OCI-LY7 (cell line): ENCODE measurements at regions not wholly inside any gene's neighbourhood (a gene's known extent, or its start where the extent isn't known, plus 50 kb on each side); places are given as distances from the start of the nearest gene placed in this dataset.

Source experiments
- BruUV-seq: library from RNA; stranded (reverse); fragments of 400-500 nt; replicated peaks from 2 replicates; lab custom pipeline; 2021; lab: Mats Ljungman, UMichigan
- CTCF ChIA-PET: fragments of 300-600 bp; sonication (Branson Sonifier 250); formaldehyde crosslinking; loops from one replicate; lab custom pipeline; 2022; ENCODE audit warnings: antibody characterized with exemption; ENCODE audit not compliant: unreplicated experiment; lab: Charles Lee
- POLR2A ChIA-PET: fragments of 300-600 bp; sonication (Branson Sonifier 250); formaldehyde crosslinking; loops from one replicate; lab custom pipeline; 2022; ENCODE audit warnings: antibody characterized with exemption; lab: Charles Lee
- DNase-seq: peaks from one replicate; pipeline ENCODE4 v3.0.0-alpha.2; 2015; ENCODE audit warnings: low spot score
- H2AFZ ChIP-seq: fragments of 200-600 bp; sonication (generic), shearing (Covaris generic); 2 replicates; pipeline ENCODE4 v1.6.1; 2014; ENCODE audit warnings: mild to moderate bottlenecking, antibody characterized with exemption, low read length, moderate library complexity
- H3K27ac ChIP-seq: fragments of 200-600 bp; sonication (generic); 2 replicates; pipeline ENCODE4 v1.5.1; 2014; ENCODE audit warnings: mixed run types, low read depth, mild to moderate bottlenecking, moderate library complexity, low read length, inconsistent platforms; ENCODE audit not compliant: poor library complexity, severe bottlenecking
- H3K36me3 ChIP-seq: fragments of 200-600 bp; sonication (generic); 2 replicates; pipeline ENCODE4 v1.6.1; 2014; ENCODE audit warnings: mild to moderate bottlenecking, antibody characterized with exemption, low read length, moderate library complexity, mixed read lengths; ENCODE audit not compliant: insufficient read depth
- H3K4me1 ChIP-seq: fragments of 200-600 bp; sonication (generic); 2 replicates; pipeline ENCODE4 v1.5.1; 2014; ENCODE audit warnings: mild to moderate bottlenecking, low read length; ENCODE audit not compliant: insufficient read depth, poor library complexity, severe bottlenecking
- H3K4me2 ChIP-seq: fragments of 200-600 bp; sonication (generic); 2 replicates; pipeline ENCODE4 v1.6.1; 2014; ENCODE audit warnings: mild to moderate bottlenecking, low read length
- H3K4me3 ChIP-seq: fragments of 200-600 bp; sonication (generic); 2 replicates; pipeline ENCODE4 v1.5.1; 2014; ENCODE audit warnings: mild to moderate bottlenecking, low read depth, low read length; ENCODE audit not compliant: poor library complexity, severe bottlenecking
- H3K79me2 ChIP-seq: fragments of 200-600 bp; sonication (generic); 2 replicates; pipeline ENCODE4 v1.6.1; 2016; ENCODE audit warnings: low read depth, mild to moderate bottlenecking, low read length, moderate library complexity, mixed read lengths; ENCODE audit not compliant: insufficient read depth
- H3K9me2 ChIP-seq: fragments of 200-600 bp; sonication (generic); 2 replicates; pipeline ENCODE4 v1.6.1; 2016; ENCODE audit warnings: mild to moderate bottlenecking, low read length, mixed read lengths; ENCODE audit not compliant: insufficient read depth
- H3K9me3 ChIP-seq: fragments of 200-600 bp; sonication (generic); 2 replicates; pipeline ENCODE4 v1.6.1; 2014; ENCODE audit warnings: mild to moderate bottlenecking, mixed run types, low read length, mixed read lengths
- H4K20me1 ChIP-seq: fragments of 200-600 bp; sonication (generic); 2 replicates; pipeline ENCODE4 v1.6.1; 2014; ENCODE audit warnings: mild to moderate bottlenecking, antibody characterized with exemption, low read length, moderate library complexity, mixed read lengths; ENCODE audit not compliant: insufficient read depth
- CTCF ChIP-seq: fragments of 200-600 bp; sonication (generic); conservative IDR thresholded peaks from 2 replicates; pipeline ENCODE4 v1.5.1; 2014; ENCODE audit warnings: mild to moderate bottlenecking, antibody characterized with exemption, low read length, moderate library complexity, mixed read lengths
- EZH2phosphoT487 ChIP-seq: fragments of 200-600 bp; sonication (generic); IDR thresholded peaks from 2 replicates; pipeline ENCODE4 v1.6.1; 2018; ENCODE audit warnings: low read depth, borderline replicate concordance, mild to moderate bottlenecking, mixed run types, antibody characterized with exemption, low read length, moderate library complexity, mixed read lengths
- intact Hi-C: fragments of 100-400 bp; cut with micrococcal nuclease; formaldehyde crosslinking; loops from one replicate; pipeline ENCODE4 v1.10.0; 2022; ENCODE audit not compliant: unreplicated experiment

GRCh38 chr3:72655131-72655551 is 193.1 kb downstream of the SHQ1 start:
- no peak overlapping the region for H3K27ac ChIP-seq
- no peak overlapping the region for H3K4me3 ChIP-seq
- ChIA-PET POLR2A (no interaction called here), CTCF (no interaction called here)
- no TSS peak for BruUV-seq
- no peak for DNase-seq
- no peaks in the 10 kb centered on the region for H3K36me3 ChIP-seq
- no peaks in the 10 kb centered on the region for H3K4me1 ChIP-seq
- no peak for TF ChIP-seq CTCF
- TF ChIP-seq EZH2phosphoT487 = no peak
- no peak overlapping the region for H2AFZ ChIP-seq
- H3K9me3 ChIP-seq = no peaks in the 10 kb centered on the region
- H3K9me2 ChIP-seq = no peaks in the 10 kb centered on the region
- intact Hi-C loops = no loop called here
- H3K4me2 ChIP-seq = no peak overlapping the region
- H4K20me1 ChIP-seq = no peaks in the 10 kb centered on the region
- H3K79me2 ChIP-seq = no peaks in the 10 kb centered on the region

GRCh38 chr3:72652395-72652794 is 195.8 kb downstream of the SHQ1 start:
- H3K27ac ChIP-seq = no peak overlapping the region
- H3K4me2 ChIP-seq = no peak overlapping the region
- TF ChIP-seq EZH2phosphoT487 (no peak), CTCF (no peak)
- no TSS peak for BruUV-seq
- H4K20me1 ChIP-seq = no peaks in the 10 kb centered on the region
- H3K9me2 ChIP-seq = no peaks in the 10 kb centered on the region
- POLR2A ChIA-PET = no interaction called here
- H2AFZ ChIP-seq = no peak overlapping the region
- H3K36me3 ChIP-seq = no peaks in the 10 kb centered on the region
- intact Hi-C loops = no loop called here
- no peaks in the 10 kb centered on the region for H3K79me2 ChIP-seq
- CTCF ChIA-PET = no interaction called here
- no peak for DNase-seq
- H3K4me3 ChIP-seq = no peak overlapping the region
- H3K9me3 ChIP-seq = no peaks in the 10 kb centered on the region
- H3K4me1 ChIP-seq = no peaks in the 10 kb centered on the region

GRCh38 chr3:72651498-72651897 is 196.7 kb downstream of the SHQ1 start:
- Histone ChIP-seq H3K4me1 (no peaks in the 10 kb centered on the region), H3K27ac (no peak overlapping the region), H3K4me3 (no peak overlapping the region), H3K36me3 (no peaks in the 10 kb centered on the region), H3K4me2 (no peak overlapping the region), H4K20me1 (no peaks in the 10 kb centered on the region), H3K9me2 (no peaks in the 10 kb centered on the region), H3K79me2 (no peaks in the 10 kb centered on the region), H3K9me3 (no peaks in the 10 kb centered on the region), H2AFZ (no peak overlapping the region)
- POLR2A ChIA-PET = interaction anchor here (0.5 kb wide), 1 partner anchor 737 kb away, joined by 3 read pairs; no protein-coding TSS in a partner anchor
- TF ChIP-seq CTCF (no peak), EZH2phosphoT487 (no peak)
- BruUV-seq = no TSS peak
- intact Hi-C loops = no loop called here
- no peak for DNase-seq
- CTCF ChIA-PET = no interaction called here
